ENCODE measurements at regions not wholly inside any gene's neighbourhood (a gene's known extent, or its start where the extent isn't known, plus 50 kb on each side); places are given as distances from the start of the nearest gene placed in this dataset.

DNA sequence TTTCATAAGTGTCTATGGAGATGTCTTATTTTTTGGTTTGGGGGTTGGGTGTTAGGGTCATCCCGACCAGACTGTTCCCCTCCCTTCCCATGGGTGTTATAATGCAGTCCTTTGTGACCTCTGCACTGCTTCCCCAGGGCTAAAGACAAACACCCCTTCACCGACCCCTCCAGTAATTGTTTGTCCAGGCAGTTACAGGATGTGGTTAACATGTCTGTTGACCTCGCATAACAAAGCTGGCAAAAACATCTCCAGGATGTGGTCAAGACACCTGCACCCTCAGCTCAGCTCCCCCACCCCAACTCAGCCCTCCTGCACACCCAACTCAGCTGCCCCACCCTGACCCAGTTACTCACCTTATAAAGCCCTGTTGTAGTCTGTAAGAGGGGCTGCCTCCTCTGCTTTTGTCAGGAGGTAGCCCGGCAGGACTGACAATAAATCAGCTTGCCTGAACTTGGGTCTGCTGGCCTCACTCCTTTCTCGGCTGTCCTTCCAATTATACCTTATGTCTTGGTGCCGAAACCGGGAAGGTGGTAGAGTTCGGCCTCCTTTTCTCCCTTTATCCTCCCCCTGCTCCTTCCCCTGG, 102.2 kb downstream of the ZNF92 start (continued):
- TF ChIP-seq, protein P1, sequence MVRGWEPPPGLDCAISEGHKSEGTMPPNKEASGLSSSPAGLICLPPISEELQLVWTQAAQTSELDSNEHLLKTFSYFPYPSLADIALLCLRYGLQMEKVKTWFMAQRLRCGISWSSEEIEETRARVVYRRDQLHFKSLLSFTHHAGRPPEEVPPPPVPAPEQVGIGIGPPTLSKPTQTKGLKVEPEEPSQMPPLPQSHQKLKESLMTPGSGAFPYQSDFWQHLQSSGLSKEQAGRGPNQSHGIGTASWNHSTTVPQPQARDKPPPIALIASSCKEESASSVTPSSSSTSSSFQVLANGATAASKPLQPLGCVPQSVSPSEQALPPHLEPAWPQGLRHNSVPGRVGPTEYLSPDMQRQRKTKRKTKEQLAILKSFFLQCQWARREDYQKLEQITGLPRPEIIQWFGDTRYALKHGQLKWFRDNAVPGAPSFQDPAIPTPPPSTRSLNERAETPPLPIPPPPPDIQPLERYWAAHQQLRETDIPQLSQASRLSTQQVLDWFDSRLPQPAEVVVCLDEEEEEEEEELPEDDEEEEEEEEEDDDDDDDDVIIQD (CRISPR knock-in tag; IDR thresholded peaks at IDR 0.05; ENCODE audit: low read depth) = peak; percentile 86
- TF ChIP-seq, protein P2, sequence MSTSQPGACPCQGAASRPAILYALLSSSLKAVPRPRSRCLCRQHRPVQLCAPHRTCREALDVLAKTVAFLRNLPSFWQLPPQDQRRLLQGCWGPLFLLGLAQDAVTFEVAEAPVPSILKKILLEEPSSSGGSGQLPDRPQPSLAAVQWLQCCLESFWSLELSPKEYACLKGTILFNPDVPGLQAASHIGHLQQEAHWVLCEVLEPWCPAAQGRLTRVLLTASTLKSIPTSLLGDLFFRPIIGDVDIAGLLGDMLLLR (CRISPR knock-in tag; IDR thresholded peaks at IDR 0.05) = no peak
- peak; percentile 92 for TF ChIP-seq RXRA (CRISPR knock-in tag; IDR thresholded peaks at IDR 0.05)
- TF ChIP-seq YEATS4 (CRISPR knock-in tag; IDR thresholded peaks at IDR 0.05; ENCODE audit: borderline replicate concordance) = 0 out of 2 replicates have a peak, but pooled peaks have one; percentile 49
- TF ChIP-seq PHF21A (CRISPR knock-in tag; IDR thresholded peaks at IDR 0.05) = peak; percentile 68; the same call in 1 of the 2 replicates
- TF ChIP-seq, protein P3, sequence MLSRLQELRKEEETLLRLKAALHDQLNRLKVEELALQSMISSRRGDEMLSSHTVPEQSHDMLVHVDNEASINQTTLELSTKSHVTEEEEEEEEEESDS (CRISPR knock-in tag; IDR thresholded peaks at IDR 0.05; ENCODE audit: borderline replicate concordance) = no peak
- TF ChIP-seq, protein P4, sequence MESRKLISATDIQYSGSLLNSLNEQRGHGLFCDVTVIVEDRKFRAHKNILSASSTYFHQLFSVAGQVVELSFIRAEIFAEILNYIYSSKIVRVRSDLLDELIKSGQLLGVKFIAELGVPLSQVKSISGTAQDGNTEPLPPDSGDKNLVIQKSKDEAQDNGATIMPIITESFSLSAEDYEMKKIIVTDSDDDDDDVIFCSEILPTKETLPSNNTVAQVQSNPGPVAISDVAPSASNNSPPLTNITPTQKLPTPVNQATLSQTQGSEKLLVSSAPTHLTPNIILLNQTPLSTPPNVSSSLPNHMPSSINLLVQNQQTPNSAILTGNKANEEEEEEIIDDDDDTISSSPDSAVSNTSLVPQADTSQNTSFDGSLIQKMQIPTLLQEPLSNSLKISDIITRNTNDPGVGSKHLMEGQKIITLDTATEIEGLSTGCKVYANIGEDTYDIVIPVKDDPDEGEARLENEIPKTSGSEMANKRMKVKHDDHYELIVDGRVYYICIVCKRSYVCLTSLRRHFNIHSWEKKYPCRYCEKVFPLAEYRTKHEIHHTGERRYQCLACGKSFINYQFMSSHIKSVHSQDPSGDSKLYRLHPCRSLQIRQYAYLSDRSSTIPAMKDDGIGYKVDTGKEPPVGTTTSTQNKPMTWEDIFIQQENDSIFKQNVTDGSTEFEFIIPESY (CRISPR knock-in tag; IDR thresholded peaks at IDR 0.05) = no peak; the same call in 1 of the 2 replicates
- TF ChIP-seq SYNCRIP (IDR thresholded peaks at IDR 0.05; ENCODE audit: insufficient read depth, low read depth, low read length) = no peak
- no peak for TF ChIP-seq HNRNPK (IDR thresholded peaks at IDR 0.05; ENCODE audit: low read depth, low read length, poor library complexity, severe bottlenecking)
- TF ChIP-seq ZMYM4 (CRISPR knock-in tag; IDR thresholded peaks at IDR 0.05) = peak; percentile 91
- TF ChIP-seq, protein P5, sequence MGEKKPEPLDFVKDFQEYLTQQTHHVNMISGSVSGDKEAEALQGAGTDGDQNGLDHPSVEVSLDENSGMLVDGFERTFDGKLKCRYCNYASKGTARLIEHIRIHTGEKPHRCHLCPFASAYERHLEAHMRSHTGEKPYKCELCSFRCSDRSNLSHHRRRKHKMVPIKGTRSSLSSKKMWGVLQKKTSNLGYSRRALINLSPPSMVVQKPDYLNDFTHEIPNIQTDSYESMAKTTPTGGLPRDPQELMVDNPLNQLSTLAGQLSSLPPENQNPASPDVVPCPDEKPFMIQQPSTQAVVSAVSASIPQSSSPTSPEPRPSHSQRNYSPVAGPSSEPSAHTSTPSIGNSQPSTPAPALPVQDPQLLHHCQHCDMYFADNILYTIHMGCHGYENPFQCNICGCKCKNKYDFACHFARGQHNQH (CRISPR knock-in tag; IDR thresholded peaks at IDR 0.05) = peak; percentile 82
- TF ChIP-seq, protein P6, sequence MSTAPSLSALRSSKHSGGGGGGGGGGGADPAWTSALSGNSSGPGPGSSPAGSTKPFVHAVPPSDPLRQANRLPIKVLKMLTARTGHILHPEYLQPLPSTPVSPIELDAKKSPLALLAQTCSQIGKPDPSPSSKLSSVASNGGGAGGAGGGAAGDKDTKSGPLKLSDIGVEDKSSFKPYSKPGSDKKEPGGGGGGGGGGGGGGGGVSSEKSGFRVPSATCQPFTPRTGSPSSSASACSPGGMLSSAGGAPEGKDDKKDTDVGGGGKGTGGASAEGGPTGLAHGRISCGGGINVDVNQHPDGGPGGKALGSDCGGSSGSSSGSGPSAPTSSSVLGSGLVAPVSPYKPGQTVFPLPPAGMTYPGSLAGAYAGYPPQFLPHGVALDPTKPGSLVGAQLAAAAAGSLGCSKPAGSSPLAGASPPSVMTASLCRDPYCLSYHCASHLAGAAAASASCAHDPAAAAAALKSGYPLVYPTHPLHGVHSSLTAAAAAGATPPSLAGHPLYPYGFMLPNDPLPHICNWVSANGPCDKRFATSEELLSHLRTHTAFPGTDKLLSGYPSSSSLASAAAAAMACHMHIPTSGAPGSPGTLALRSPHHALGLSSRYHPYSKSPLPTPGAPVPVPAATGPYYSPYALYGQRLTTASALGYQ (CRISPR knock-in tag; IDR thresholded peaks at IDR 0.05) = peak; percentile 88; the same call in 1 of the 2 replicates
- TF ChIP-seq MAFF (IDR thresholded peaks at IDR 0.05; ENCODE audit: low read depth, low read length) = no peak
- peak; percentile 51; the same call in 1 of the 2 replicates for TF ChIP-seq ARNT2 (CRISPR knock-in tag; IDR thresholded peaks at IDR 0.05; ENCODE audit: low read depth)
- TF ChIP-seq SKI (IDR thresholded peaks at IDR 0.05; ENCODE audit: partially characterized antibody) = peak; percentile 46
- no peak for TF ChIP-seq EZH2 (conservative IDR thresholded peaks at IDR 0.05; ENCODE audit: low read depth, low read length)
- TF ChIP-seq GABPB1 (CRISPR knock-in tag; IDR thresholded peaks at IDR 0.05) = peak; percentile 46
- TF ChIP-seq ZNF788 (CRISPR knock-in tag; IDR thresholded peaks at IDR 0.05; ENCODE audit: borderline replicate concordance) = peak; percentile 92; the same call in 1 of the 2 replicates
- TF ChIP-seq DPF2 (CRISPR knock-in tag; IDR thresholded peaks at IDR 0.05; ENCODE audit: borderline replicate concordance, low read depth) = peak; percentile 69; the same call in 1 of the 2 replicates
- TF ChIP-seq ZNF747 (CRISPR knock-in tag; IDR thresholded peaks at IDR 0.05; ENCODE audit: borderline replicate concordance) = peak; percentile 42; the same call in 1 of the 2 replicates
- no peak for TF ChIP-seq KDM5B (CRISPR knock-in tag; IDR thresholded peaks at IDR 0.05; ENCODE audit: borderline replicate concordance)
